ENCODE measurements at regions not wholly inside any gene's neighbourhood (a gene's known extent, or its start where the extent isn't known, plus 50 kb on each side); places are given as distances from the start of the nearest gene placed in this dataset.

DNA sequence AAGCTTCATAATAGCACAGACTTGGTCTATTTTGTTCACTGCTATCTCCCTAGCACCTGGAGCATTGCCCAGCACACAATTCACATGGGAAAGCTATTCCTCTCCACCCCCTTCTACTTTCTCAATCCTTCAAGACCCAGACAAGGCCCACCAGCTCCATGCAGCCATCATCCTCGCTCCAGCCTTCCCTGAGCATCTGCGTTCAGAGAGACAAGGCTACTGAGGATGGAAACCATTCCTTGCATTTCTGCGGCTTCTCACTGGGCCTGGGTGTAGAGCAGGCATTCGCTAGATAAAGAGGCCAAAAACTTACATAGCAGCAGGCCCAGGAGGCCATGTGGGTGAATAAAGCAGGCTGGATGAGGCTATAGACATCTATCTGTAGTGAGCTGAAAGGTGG lies 530.8 kb downstream of the BUD13 start:
- H3K36me3 ChIP-seq (ENCODE audit: control insufficient read depth, insufficient read depth, low read length), result no peaks in the 10 kb centered on the region
- Mint-ChIP-seq H3K4me1 (peaks cover 10% of the 10 kb centered on the region), H3K9me3 (no peaks in the 10 kb centered on the region), H3K4me3 (no peak overlapping the region), H3K27me3 (ENCODE audit: insufficient read depth) (peaks cover 18% of the 10 kb centered on the region), H3K36me3 (ENCODE audit: low read depth) (no peaks in the 10 kb centered on the region), H3K27ac (no peak overlapping the region)
- no peak for TF ChIP-seq CTCF (conservative IDR thresholded peaks at IDR 0.05)
- no peaks in the 10 kb centered on the region for H3K27me3 ChIP-seq (ENCODE audit: control insufficient read depth, insufficient read depth, low read length, poor library complexity, severe bottlenecking)
- DNase-seq, result no peak
- no peak overlapping the region for H3K4me3 ChIP-seq (ENCODE audit: low read length)
- H3K27ac ChIP-seq (ENCODE audit: low read depth, low read length), result no peak overlapping the region
- H3K9ac ChIP-seq (ENCODE audit: extremely low read depth, low read length, poor library complexity, severe bottlenecking), result no peak overlapping the region
- no peaks in the 10 kb centered on the region for H3K9me3 ChIP-seq (ENCODE audit: control insufficient read depth, low read length)
- 92% methylated on average over 2 to 4 of the region's 4 CpGs for whole genome bisulfite sequencing, 2 experiments (ENCODE audit: insufficient coverage in 1 of 2, insufficient read length in 1 of 2)
- H3K4me1 ChIP-seq (ENCODE audit: control insufficient read depth, insufficient read depth, low read length), result no peaks in the 10 kb centered on the region

DNA sequence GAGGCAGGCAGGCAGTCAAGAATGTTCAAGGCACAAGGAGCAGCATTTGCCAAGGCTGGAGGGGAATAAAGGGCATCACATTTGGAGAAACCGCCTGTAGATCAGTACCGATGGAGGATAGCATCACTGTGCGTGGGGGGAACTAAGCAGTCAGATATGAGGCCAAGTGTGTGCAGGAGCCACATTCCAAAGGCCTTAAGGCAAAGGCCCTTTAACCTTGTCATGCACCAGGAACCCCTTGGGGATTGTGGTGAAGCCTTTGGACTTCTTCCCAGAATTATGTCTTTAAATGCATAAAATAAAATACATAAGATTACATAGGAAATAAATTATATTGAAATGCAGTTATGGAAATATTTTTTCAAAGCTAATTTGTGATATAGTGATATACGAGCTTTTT lies 532.1 kb downstream of the BUD13 start:
- Mint-ChIP-seq H3K4me3 (no peak overlapping the region), H3K4me1 (peaks cover 11% of the 10 kb centered on the region), H3K36me3 (ENCODE audit: low read depth) (no peaks in the 10 kb centered on the region), H3K9me3 (no peaks in the 10 kb centered on the region), H3K27me3 (ENCODE audit: insufficient read depth) (peaks cover 7% of the 10 kb centered on the region), H3K27ac (no peak overlapping the region)
- Histone ChIP-seq H3K9ac (ENCODE audit: extremely low read depth, low read length, poor library complexity, severe bottlenecking) (no peak overlapping the region), H3K4me3 (ENCODE audit: low read length) (no peak overlapping the region), H3K36me3 (ENCODE audit: control insufficient read depth, insufficient read depth, low read length) (no peaks in the 10 kb centered on the region), H3K4me1 (ENCODE audit: control insufficient read depth, insufficient read depth, low read length) (no peaks in the 10 kb centered on the region), H3K27me3 (ENCODE audit: control insufficient read depth, insufficient read depth, low read length, poor library complexity, severe bottlenecking) (no peaks in the 10 kb centered on the region), H3K27ac (ENCODE audit: low read depth, low read length) (no peak overlapping the region), H3K9me3 (ENCODE audit: control insufficient read depth, low read length) (no peaks in the 10 kb centered on the region)
- WGBS, 2 experiments (ENCODE audit: insufficient coverage in 1 of 2, insufficient read length in 1 of 2), result 95 to 100% methylated on average over 3 of the region's 4 CpGs
- DNase-seq, result no peak
- no peak for TF ChIP-seq CTCF (conservative IDR thresholded peaks at IDR 0.05)

GRCh38 chr11:116239247-116239646 lies 533.5 kb downstream of the BUD13 start:
- H3K4me3 ChIP-seq (ENCODE audit: low read length), result no peak overlapping the region
- Mint-ChIP-seq H3K9me3 (no peaks in the 10 kb centered on the region), H3K27me3 (ENCODE audit: insufficient read depth) (peaks cover 7% of the 10 kb centered on the region), H3K27ac (no peak overlapping the region), H3K4me1 (peaks cover 13% of the 10 kb centered on the region), H3K4me3 (no peak overlapping the region), H3K36me3 (ENCODE audit: low read depth) (no peaks in the 10 kb centered on the region)
- H3K4me1 ChIP-seq (ENCODE audit: control insufficient read depth, insufficient read depth, low read length), result no peaks in the 10 kb centered on the region
- no peaks in the 10 kb centered on the region for H3K9me3 ChIP-seq (ENCODE audit: control insufficient read depth, low read length)
- no peaks in the 10 kb centered on the region for H3K36me3 ChIP-seq (ENCODE audit: control insufficient read depth, insufficient read depth, low read length)
- no peak overlapping the region for H3K9ac ChIP-seq (ENCODE audit: extremely low read depth, low read length, poor library complexity, severe bottlenecking)
- H3K27ac ChIP-seq (ENCODE audit: low read depth, low read length), result no peak overlapping the region
- whole genome bisulfite sequencing, 2 experiments (ENCODE audit: insufficient coverage in 1 of 2, insufficient read length in 1 of 2), result 86 to 100% methylated on average over 4 of the region's 4 CpGs
- H3K27me3 ChIP-seq (ENCODE audit: control insufficient read depth, insufficient read depth, low read length, poor library complexity, severe bottlenecking), result no peaks in the 10 kb centered on the region
- TF ChIP-seq CTCF (conservative IDR thresholded peaks at IDR 0.05), result no peak
- no peak for DNase-seq

Measured in endodermal cell (in vitro differentiated cells).